22Rv1 (cell line): ENCODE measurements at regions not wholly inside any gene's neighbourhood (a gene's known extent, or its start where the extent isn't known, plus 50 kb on each side); places are given as distances from the start of the nearest gene placed in this dataset.

ENCODE experiments used
- CTCF ChIP-seq: fragments of 450-650 bp; IDR thresholded peaks from 2 replicates; pipeline ENCODE4 v1.5.1; 2017; ENCODE audit warnings: mild to moderate bottlenecking
- ZFX ChIP-seq: fragments of 450-650 bp; IDR thresholded peaks from 2 replicates; pipeline ENCODE4 v1.6.1; 2017; ENCODE audit warnings: antibody characterized with exemption, borderline replicate concordance

GRCh38 chr2:79250656-79251055 lies 91.1 kb upstream of the REG3A start:
- TF ChIP-seq ZFX (no peak), CTCF (no peak)
